Frontal cortex (tissue), 3 donors: ENCODE measurements at regions not wholly inside any gene's neighbourhood (a gene's known extent, or its start where the extent isn't known, plus 50 kb on each side); places are given as distances from the start of the nearest gene placed in this dataset.
A peak's percentile ranks its signal among the peaks of the same experiment; 100 is the strongest.
"Not testable (repeated sequence)": the region's sequence is repeated elsewhere in the genome, so short reads cannot be mapped to it uniquely, and the experiment has no call there.

ENCODE experiments used
- DNase-seq, 2 donors: peaks; one replicate each; pipeline ENCODE4 v3.0.0; 2012; ENCODE audit warnings: low spot score in 2 of 2
- FAIRE-seq: peaks from 2 replicates; lab custom pipeline; 2012; peaks lifted over from hg19 to GRCh38; lab: Jason Lieb, UNC
- donor health status: control.
- donor health status: control.
- donor health status: control.

DNA sequence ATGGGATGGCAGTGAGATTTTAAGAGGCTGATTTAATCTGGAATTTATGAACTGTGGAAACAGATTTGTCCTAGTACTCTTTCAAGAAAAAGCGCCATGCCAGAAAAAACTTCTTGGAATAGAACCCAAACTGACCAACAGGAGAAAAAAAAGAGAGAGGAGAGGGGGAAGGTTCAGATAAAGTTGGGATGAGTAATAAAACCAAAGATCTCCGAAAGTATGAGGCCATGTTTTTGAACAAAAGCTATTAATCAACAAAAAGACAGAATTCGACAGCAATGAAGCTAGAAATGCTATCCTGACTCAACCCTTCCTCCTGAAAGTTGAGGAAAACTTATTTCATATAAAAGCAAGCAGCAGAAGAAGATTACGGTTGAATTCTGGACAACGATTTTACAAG lies 135.5 kb downstream of the CEMIP2 start:
- DNase-seq (no peak), FAIRE-seq (no peak)

DNA sequence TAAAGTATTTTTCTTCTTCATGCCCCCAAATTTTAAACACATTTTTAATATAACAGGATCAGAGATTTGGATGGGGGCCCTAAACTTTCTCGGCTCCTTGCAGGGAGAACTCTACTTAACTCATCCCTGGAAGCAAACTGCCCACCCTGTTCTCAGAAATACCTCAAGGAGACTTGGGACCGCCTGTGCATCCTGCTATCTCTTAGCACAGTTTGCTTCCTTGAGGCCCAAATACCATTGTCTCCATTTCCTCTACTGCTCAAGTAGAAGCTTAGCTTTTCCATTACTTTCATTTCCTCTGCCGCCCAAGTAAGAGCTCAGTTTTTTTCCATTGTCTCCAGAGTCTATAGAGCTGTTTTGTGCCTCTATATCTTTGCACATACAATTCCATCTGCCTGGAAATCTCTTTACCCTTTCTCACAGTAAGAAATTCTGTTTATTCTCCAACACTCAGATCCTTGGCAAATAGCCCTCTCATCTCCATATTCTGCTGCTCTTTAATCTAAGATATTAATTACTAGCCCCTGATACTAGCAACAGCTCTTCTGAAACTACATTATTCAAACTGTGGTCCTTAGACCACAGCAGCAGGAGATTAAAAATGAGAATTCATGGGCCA lies 137.8 kb downstream of the CEMIP2 start:
- no peak for DNase-seq
- FAIRE-seq: no peak

DNA sequence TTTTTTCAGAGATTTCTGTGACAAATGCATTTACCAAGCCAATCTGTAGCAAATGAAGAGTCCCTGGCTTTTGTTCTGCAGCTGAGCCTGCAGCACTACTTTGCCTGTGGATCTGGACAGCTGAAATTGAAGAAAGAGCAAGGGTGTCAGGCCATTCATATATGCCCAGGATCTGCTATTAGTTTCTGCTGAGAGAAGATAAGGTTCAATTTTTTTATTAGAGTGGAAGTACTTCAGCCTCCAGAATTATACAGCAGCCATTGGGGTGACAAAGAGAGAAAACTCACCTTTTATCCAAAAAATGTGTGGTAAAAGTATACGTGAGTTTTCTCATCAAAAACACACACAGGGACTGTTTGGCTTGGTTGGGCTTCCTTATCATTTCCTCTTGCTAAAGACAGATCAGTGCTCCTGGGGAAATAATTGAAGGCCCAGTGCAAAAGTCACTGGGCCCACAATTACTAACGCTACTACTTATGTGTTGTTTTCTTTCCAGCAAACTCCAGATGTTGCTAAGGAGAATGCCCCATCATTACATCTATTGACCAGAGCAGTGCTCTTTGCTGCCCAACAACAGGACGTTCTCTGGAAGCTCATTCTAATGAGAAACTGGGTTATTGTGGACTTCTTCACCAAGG lies 138.6 kb downstream of the CEMIP2 start:
- DNase-seq: no peak
- no peak for FAIRE-seq

DNA sequence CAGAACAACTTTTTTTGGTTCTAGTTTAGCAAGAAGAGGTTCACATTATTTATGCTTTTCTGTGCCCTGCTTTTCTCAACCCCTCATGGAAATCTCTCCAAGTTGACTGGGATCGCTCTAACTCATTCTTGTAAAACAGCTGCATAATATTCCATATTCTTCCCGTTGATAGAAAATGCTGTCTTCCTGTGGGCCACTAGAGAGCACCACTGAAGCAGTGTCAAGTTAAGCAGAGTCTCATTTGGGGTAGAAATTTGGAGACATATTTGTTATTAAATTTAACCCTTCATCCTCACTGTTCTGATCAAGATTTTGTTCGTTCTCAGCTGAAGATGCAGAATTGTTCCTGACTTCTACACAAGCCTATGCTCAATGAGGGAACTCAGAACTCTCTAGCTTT lies 140.1 kb downstream of the CEMIP2 start:
- no peak for DNase-seq
- no peak for FAIRE-seq

DNA sequence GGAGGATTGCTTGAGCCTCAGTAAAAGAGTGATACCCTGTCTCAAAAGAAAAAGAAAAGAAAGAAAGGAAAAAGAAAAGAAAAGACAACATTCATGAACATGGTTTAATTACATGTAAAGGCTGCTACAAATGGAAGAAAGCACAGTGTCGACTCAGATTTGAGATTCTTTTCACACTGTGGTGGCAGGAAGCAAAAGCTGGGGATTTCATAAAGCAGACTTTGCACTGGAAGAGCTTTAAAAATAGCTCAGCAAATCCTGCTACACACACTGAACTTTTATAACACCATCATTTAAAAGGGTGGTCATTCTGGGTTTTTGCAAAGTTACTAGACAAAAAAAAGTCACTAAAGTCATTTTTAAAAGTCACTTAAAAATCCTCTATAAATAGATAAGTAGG lies 140.8 kb downstream of the CEMIP2 start:
- no peak for FAIRE-seq
- DNase-seq: no peak

DNA sequence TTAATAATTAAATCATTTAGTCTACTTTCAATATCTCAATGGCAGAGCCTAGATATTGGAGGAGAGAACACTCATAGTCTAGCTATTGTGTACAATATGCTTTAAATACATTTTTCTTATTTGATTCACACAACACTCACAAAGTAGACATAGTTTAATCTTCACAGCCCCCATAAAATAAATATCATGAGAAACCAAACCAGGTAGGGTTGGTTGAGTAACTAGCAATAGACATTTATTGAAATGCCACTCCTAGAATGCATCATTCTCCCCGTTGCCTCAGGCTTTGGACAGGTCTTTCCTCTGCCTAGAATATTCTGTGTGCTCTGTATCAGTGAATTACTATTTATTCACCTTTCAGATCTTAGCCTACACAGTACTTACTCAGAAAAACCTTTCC lies 141.9 kb downstream of the CEMIP2 start:
- FAIRE-seq (no peak), DNase-seq (no peak)

DNA sequence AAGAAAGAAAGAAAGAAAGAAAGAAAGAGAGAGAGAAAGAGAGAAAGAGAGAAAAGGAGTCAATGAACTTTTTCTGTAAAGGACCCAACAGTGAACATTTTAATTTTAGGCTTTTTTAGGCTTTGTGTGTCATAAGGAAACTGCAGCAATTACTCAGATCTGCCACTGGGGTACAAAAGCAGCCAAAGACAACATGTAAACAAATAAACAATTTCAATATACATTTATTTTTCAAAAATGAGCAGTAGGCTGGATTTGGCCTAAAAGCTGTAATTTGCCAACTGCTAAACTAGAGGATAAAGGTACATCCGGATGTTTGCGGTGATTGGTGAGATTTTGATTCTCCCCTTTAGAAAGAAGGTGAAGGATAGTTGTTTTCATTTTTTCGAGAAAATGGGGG lies 143.6 kb downstream of the CEMIP2 start:
- DNase-seq (no peak), FAIRE-seq (no peak)

DNA sequence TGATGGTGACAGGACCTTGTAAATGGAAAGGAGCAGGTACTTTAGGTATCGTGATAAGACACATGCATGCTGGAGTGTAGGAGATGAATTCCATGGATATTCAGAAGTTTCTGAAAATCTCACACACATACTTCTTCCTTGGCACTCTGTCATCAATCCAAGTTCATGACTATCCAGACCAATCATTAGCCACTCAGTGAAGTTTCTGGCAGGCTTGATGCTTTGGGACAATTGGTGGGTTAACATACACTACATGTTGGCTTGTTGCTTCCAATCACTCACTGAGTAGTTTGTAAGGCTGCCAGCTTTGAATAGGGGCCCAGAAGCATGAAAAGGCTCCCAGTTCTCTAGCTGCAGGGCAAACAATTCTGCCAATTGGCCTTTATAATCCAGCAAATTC lies 147.6 kb downstream of the CEMIP2 start:
- FAIRE-seq (no peak), DNase-seq (peak in 1 of 2 donors; percentile 34)

DNA sequence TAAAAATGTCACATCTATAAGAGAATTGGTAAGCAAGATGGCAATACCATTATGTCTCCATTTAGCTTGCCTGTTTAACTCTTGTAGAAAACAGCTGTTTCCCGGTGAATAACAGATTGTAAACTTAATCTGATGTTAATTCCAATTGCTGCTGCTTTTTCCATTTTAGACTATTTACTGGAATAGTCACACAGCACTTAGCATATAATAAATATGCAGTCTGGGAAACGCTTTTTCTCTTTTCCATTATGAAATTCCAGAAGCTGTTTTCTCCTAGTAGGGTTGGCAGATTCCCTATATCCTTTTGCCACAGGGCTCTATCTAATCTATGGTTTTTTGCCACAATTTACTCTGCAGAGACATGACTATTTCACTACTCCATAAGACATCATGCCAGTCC lies 148.0 kb downstream of the CEMIP2 start:
- no peak for FAIRE-seq
- DNase-seq: no peak

DNA sequence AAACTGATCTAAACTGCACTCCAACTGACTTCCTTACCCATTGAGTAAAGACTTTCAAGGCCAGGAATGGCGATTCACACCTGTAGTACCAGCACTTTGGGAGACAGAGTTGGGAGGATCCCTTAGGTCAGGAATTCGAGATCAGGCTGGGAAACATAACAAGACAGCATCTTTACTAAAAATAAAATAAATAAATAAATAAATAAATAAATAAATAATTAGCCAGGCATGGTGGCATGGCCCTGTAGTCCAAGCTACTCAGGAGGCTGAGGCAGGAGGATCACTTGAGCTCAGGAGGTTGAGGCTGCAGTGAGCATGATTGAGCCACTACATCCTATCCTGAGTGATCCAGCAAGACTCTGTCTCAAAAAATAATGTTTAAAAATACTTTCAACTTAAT lies 148.4 kb downstream of the CEMIP2 start:
- FAIRE-seq (no peak), DNase-seq (no peak)

DNA sequence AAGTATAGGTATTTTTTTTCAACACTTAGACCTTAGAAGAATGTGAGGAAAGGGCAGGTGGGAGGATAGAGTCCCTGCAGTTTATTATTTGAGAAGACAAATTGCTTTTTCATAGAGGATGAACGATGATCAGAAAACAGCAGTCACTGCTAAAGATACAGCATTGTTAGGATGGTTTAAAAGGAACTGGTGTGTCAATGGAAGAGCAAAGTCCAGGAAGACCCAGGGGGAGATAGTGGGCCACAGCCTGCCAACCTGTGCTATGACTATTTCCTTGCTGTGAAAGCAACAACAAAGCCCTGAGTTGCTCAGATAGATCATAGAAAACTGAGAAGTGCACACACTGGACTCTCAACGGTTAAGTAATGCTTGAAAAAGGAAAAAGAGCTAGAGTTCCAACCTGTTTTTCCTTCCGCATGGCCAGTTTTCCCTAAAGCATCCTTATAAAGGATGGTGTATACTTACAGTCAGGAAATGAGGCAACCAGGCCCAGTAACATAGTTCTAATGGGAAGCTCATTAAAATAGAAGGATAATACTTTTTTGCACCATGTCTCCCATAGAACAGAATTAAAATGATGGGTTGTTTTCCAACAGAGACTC lies 153.8 kb downstream of the CEMIP2 start:
- no peak for DNase-seq
- FAIRE-seq: no peak

DNA sequence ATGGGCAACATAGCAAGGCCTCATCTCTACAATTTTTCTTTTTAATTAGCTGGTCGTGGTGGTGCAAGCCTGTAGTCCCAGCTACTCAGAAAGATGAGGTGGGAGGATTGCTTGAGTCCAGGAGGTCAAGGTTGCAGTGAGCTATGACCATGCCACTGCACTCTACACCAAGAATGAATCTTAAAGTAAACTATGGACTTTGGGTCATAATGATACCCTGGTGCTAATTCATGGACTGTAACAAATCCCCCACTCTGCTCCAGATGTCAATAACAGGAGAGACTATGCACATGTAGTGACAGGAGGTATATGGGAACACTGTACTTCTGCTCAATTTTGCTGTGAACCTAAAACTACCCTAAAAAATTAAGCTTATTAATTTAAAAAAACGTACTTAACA lies 155.4 kb downstream of the CEMIP2 start:
- FAIRE-seq (no peak), DNase-seq (no peak)

DNA sequence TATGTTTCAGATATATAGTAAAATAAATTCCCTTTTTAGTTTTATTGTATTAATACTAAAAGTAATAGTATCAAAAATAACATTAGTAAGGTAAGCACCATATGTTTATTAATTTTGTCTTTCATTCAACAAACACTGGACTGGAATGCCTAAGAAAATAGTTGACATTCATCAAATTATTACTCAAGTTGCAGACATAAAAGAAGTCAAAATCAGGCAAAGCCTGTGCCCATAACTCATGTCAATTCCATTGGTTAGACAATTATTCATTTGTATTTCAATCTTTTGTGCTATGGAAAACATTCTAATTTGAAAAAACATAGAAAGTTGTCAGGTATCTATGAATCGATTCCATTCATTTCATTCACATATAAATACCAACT lies 158.9 kb downstream of the CEMIP2 start:
- peak; percentile 34 for FAIRE-seq
- DNase-seq: no peak

DNA sequence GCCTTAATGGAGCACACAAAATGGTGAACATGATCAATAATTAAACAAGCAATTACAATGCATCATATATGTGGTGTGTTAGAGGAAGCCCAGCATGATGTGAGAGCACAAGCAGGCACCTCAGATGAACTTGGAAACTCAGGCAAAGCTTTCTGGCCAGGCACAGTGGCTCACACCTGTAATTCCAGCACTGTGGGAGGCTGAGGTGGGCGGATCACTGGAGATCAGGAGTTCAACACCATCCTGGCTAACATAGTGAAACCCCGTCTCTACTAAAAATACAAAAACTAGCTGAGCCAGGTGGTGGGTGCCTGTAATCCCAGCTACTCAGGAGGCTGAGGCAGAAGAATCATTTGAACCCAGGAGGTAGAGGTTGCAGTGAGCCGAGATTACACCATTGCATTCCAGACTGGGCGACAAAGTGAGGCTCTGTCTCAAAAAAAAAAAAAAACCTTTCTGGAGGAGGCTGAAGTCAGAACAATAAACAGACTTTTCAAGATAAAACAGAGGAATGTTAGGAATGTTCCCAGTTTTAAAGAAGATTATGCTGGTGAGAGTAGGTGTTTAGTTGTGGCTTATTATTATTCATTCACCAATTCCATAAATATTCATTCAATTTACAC lies 159.4 kb downstream of the CEMIP2 start:
- no peak for DNase-seq
- FAIRE-seq: no peak

DNA sequence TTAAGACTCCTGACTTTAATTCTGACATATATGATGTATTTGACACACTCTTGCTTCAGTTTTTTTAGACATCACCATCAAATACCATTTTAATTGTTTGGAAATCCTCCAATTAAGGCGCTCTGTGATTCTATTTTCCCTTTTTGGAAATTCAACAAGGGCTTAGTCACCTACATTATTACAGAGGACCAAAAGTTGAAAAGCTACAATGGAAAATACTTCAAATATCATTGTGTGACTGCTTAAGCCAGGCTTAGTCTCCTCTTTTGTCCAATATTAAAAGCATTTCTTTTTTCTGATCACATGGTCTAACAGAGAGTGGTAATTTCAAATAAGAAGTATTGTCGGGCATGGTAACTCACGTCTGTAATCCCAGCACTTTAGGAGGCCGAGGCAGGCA lies 160.3 kb downstream of the CEMIP2 start:
- FAIRE-seq: no peak
- DNase-seq: no peak

DNA sequence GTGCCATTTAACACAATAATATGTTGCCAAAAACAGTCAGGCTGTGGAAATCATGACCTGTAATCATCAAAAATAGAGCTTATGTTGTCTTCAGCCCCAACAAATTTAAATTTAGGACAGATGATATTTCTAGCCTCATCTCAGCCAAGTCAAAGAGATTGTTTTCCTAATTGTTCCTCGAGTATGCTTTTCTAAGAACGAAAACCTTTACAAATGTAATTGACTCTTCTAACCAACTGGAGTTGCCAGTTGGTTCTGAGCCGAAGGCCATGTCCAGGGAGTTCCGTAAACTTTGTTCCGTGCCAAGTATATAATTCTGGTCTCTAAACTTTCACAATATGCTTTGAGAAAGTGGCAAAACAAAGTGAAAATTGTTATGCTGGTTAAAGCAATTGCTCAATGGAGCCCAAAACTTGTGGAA lies 160.8 kb downstream of the CEMIP2 start:
- no peak for DNase-seq
- no peak for FAIRE-seq

DNA sequence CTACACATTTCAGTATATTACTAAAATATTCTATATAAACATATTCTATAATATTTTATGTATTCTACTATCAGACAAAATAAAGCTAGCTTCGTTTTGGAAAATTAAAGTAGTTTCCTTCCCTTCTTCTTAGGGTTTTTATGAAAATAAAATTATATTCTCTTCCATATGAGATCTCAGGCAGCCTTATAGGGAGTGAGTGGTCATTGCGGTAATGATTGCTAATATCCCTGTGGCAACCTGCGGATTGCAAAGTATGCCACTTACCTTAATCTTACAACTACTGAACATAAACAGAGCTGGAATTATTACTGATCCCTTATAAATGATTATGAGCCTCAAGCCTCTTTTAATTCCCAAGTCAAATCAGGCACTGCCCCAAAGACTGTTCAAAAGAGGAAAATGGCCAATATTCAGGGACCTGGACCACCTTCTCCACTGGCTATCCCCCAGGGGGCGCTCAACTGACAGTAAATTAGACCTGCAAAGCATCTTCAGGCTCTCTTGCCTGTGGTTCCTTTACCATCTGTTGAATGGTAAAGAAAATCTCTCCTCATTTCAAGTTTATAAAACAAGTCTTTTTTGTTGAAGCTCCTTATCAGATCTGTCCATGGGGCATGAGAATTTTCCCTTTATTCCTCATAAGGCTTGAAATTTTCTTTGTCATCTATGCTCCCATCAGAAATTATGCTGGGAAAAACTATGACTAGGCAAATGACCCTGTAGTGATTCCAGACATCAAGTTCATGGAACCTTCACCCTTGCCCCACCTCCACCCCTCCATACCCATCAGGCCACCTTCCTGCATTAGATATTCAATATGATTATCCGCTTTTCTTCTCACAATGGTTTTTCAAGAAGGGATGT lies 163.9 kb downstream of the CEMIP2 start:
- peak; percentile 3 for FAIRE-seq
- peak; percentile 10 to 22 for DNase-seq

DNA sequence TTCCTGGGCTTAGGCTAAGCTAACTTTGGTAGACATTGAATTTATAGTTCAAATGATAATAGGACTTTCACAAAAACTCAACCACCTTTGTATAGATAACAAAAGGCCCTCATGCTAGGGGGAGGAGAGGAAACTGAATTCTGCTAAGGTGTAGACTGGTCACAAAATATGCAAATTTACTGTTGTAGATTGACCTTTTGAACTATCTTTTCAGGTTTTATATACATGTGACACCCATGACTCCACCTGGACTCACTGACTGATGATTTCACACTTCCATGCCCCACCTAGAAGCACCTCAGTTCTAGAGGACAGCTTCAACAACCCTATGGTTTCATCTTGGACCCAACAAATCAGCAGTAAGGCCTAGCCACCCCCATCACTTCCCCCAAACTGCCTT lies 165.7 kb downstream of the CEMIP2 start:
- no peak for FAIRE-seq
- no peak for DNase-seq

DNA sequence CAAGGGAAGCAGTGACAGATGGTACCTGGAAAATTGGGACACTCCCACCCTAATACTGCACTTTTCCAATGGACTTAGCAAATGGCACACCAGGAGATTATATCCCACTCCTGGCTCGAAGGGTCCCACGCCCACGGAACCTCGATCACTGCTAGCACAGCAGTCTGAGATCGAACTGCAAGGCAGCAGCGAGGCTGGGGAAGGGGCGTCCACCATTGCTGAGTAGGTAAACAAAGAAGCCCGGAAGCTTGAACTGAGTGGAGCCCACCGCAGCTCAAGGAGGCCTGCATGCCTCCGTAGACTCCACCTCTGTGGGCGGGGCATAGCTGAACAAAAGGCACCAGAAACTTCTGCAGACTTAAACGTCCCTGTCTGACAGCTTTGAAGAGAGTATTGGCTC lies 172.6 kb downstream of the CEMIP2 start:
- FAIRE-seq, DNase-seq: not testable (repeated sequence)

DNA sequence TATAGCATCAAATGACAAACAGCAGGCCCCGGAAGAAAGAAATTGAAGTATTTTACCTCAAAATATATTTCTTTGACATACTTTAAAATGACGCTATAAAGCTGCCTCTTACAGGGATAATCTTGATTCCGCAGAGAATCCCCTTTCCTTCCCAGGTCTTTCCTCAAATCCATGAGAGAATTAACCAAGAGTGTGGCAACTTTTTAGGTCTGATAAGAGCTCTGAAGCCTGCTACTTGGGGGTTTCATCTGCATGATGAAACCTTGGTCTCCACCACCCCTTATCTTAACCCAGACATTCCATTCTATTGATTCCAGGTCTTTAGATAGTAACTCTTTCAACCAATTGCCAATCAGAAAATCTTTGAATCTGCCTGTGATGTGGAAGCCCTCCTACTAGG lies 173.8 kb downstream of the CEMIP2 start:
- DNase-seq (no peak), FAIRE-seq (no peak)
